Omental fat pad (tissue), 3 donors: ENCODE measurements at regions not wholly inside any gene's neighbourhood (a gene's known extent, or its start where the extent isn't known, plus 50 kb on each side); places are given as distances from the start of the nearest gene placed in this dataset.
"Not testable (repeated sequence)": the region's sequence is repeated elsewhere in the genome, so short reads cannot be mapped to it uniquely, and the experiment has no call there.

Experiments
- ATAC-seq: fragments of 150-250 bp; one replicate; pipeline ENCODE4 v1.9.1; 2016; ENCODE audit warnings: mild to moderate bottlenecking, moderate library complexity; ENCODE audit not compliant: low FRiP score
- DNase-seq: peaks from one replicate; pipeline ENCODE4 v3.0.0-alpha.2; 2019; ENCODE audit warnings: low spot score
- CTCF ChIP-seq, 3 donors: fragments of 450-650 bp; IDR thresholded peaks; one replicate each; pipeline ENCODE4 v1.5.1; 2016 to 2017; ENCODE audit warnings: antibody characterized with exemption in 3 of 3, mild to moderate bottlenecking in 3 of 3, moderate library complexity in 2 of 3

GRCh38 chr1:79497193-79497773 is 490.8 kb upstream of the ADGRL4 start:
- ATAC-seq, result no peak
- no peak for TF ChIP-seq CTCF (IDR thresholded peaks at IDR 0.05)
- no peak for DNase-seq

- no peak for TF ChIP-seq CTCF (IDR thresholded peaks at IDR 0.05)
- DNase-seq (no peak), ATAC-seq (no peak)
Observed at GRCh38 chr1:79496129-79496528, 489.6 kb upstream of the ADGRL4 start.

GRCh38 chr1:79493702-79494101 is 487.2 kb upstream of the ADGRL4 start:
- not testable (repeated sequence) for ATAC-seq

GRCh38 chr1:79488572-79489121 is 482.1 kb upstream of the ADGRL4 start:
- not testable (repeated sequence) for ATAC-seq, DNase-seq

More at GRCh38 chr1:79493702-79494101, 487.2 kb upstream of the ADGRL4 start:
- not testable (repeated sequence) for DNase-seq

GRCh38 chr1:79478728-79479373 is 472.3 kb upstream of the ADGRL4 start:
- ATAC-seq (no peak), DNase-seq (no peak)
- TF ChIP-seq CTCF (IDR thresholded peaks at IDR 0.05), result no peak

- TF ChIP-seq CTCF (IDR thresholded peaks at IDR 0.05), result no peak
- DNase-seq (no peak), ATAC-seq (no peak)
Observed at GRCh38 chr1:79478160-79478559, 471.6 kb upstream of the ADGRL4 start.

- no peak for TF ChIP-seq CTCF (IDR thresholded peaks at IDR 0.05)
- ATAC-seq, result no peak
Observed at GRCh38 chr1:79472067-79472656, 465.6 kb upstream of the ADGRL4 start.

GRCh38 chr1:79469139-79469538 is 462.6 kb upstream of the ADGRL4 start:
- TF ChIP-seq CTCF (IDR thresholded peaks at IDR 0.05), result no peak
- ATAC-seq, result no peak
- DNase-seq, result no peak

More at GRCh38 chr1:79472067-79472656, 465.6 kb upstream of the ADGRL4 start:
- no peak for DNase-seq
